ENCODE measurements at regions not wholly inside any gene's neighbourhood (a gene's known extent, or its start where the extent isn't known, plus 50 kb on each side); places are given as distances from the start of the nearest gene placed in this dataset.

- DNase-seq (ENCODE audit: low read depth, low spot score) = no peak
These were observed 55.0 kb downstream of the GPR6 start for GRCh38 chr6:110033101-110033500.

GRCh38 chr6:110033749-110034666 lies 55.9 kb downstream of the GPR6 start:
- no peak for DNase-seq (ENCODE audit: low read depth, low spot score)

DNA sequence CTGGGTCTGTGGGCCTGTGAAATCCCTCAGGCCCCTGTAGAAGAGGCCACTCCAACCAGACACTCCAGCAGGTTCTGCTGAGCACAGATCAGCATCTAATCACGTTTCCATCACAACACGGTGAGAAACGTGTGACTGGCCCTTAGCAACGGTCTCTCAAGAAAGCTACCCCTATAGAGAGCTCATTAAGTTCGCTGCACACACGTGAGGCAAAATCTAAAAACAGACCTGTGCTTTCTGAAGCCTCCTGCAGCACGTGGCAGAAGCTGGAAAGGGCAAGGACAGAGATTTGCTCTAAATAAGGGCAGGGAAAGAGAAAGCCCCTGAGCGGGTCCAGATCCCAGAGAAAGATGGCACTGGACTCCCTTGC lies 56.5 kb downstream of the GPR6 start:
- no peak for DNase-seq (ENCODE audit: low read depth, low spot score)

DNA sequence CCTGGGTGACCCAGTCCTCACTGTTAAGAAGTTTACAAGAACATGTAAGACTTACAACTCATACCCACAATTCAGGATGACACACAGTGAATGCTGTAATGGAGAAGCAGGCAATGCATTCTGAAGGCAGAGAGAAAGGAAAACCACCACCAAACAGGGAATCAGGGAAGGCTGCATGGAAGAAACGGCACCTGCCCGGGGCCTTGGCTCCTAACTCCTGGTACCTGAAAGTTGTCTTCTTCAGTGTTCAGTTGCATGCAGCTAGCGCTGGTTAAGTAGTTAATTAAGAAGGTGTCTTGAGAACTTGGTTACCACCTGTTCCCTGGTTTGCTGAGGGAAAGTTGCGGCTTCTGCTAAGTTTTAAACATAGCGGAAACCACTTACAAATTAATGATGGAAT lies 57.2 kb downstream of the GPR6 start:
- no peak for DNase-seq (ENCODE audit: low read depth, low spot score)

- DNase-seq (ENCODE audit: low read depth, low spot score) = no peak
These were observed 58.5 kb downstream of the GPR6 start for GRCh38 chr6:110036408-110037302.

- DNase-seq (ENCODE audit: low read depth, low spot score) = no peak
These were observed 59.7 kb downstream of the GPR6 start for GRCh38 chr6:110037726-110038295.

GRCh38 chr6:110039364-110039980 lies 61.4 kb downstream of the GPR6 start:
- DNase-seq (ENCODE audit: low read depth, low spot score) = peak; percentile 94

DNA sequence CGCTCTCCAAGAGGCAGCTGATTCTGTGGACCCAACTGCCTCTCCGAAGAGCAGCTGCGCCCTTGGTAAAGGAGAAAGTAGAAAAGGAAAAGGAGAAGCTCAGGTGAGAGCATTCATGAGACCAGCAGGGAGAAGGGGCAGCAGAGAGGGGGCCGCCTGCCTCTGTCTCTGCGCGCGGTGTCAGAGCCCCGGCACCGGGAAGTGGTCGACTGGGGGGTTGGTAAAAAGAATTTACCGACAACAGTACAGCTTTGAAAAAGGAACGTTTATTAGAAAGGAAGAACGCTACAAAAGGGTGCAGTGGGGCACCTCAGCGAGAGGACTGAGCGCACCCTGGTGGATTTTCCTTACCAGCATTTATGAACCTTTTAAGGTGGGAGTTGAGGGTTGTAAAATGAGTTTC lies 61.9 kb downstream of the GPR6 start:
- DNase-seq (ENCODE audit: low read depth, low spot score) = peak; percentile 45

GRCh38 chr6:110040716-110041115 lies 62.6 kb downstream of the GPR6 start:
- DNase-seq (ENCODE audit: low read depth, low spot score) = no peak

GRCh38 chr6:110041126-110041525 lies 63.0 kb downstream of the GPR6 start:
- DNase-seq (ENCODE audit: low read depth, low spot score) = no peak

DNA sequence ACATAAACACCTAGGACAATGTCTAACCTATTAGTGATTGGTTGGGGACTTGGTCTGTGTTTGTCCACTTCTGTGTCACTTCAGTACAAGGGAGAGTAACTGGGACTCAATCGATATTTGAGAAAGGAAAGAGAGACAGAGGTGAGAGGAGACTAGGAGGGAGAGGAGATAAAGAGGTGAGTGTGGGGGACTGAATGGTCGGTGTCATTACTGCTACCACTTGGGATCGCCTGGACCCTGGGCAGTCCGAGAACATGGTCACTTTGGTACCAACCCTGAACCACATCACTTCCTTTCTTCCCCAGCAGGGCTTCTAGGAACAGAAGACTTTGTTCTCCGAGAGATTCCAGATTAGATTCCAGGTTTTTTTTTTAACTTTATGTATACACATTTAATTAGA lies 63.7 kb downstream of the GPR6 start:
- no peak for DNase-seq (ENCODE audit: low read depth, low spot score)

GRCh38 chr6:110042670-110043296 lies 64.7 kb downstream of the GPR6 start:
- DNase-seq (ENCODE audit: low read depth, low spot score) = no peak

DNA sequence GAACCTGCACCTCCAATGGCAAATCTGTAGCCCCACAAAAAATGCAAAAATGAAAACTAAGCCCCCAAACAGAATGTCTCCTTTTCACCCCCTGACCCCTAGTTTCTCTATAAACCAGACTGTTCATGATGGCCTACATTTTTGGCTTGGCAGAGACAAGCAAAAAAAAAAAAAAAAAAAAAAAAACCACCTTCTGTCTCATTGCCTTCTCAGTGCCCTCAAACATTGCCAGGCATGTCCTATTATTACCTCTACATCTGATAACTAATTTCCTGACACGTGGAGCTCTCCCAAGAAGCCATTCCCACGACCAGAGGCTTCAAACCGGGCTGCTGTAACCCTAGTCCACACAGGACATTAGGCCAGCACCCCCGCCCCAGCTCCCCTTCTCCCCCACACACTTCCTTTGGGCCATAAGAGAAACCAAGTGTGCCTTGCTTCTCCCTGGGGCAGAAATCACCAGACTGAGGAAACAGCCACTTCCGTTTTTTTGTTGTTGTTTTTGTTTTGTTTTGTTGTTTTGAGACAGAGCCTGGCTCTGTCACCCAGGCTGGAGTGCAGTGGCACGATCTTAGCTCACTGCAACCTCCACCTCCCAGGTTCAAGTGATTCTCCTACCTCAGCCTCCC lies 65.4 kb downstream of the GPR6 start:
- DNase-seq (ENCODE audit: low read depth, low spot score) = no peak

DNA sequence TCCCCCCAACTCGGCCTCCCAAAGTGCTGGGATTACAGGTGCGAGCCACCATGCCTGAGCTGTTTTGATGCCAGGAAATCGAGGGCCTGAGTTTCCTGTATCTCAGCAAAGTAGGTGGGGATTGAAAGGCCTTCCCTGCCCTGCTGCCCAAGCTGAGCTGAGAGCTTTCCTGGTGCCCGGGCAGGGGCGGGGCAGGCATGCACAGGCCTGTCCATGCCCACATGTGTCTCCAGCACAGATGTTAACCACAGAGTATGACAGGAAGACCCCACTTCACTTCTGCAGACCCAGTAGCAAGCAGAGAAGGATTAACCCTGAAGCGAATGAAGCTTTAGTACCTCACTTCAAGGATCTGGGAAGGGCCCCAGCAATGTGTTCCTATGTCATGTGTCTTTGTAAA lies 66.0 kb downstream of the GPR6 start:
- DNase-seq (ENCODE audit: low read depth, low spot score) = no peak

- DNase-seq (ENCODE audit: low read depth, low spot score) = no peak
These were observed 66.5 kb downstream of the GPR6 start for GRCh38 chr6:110044622-110045021.

DNA sequence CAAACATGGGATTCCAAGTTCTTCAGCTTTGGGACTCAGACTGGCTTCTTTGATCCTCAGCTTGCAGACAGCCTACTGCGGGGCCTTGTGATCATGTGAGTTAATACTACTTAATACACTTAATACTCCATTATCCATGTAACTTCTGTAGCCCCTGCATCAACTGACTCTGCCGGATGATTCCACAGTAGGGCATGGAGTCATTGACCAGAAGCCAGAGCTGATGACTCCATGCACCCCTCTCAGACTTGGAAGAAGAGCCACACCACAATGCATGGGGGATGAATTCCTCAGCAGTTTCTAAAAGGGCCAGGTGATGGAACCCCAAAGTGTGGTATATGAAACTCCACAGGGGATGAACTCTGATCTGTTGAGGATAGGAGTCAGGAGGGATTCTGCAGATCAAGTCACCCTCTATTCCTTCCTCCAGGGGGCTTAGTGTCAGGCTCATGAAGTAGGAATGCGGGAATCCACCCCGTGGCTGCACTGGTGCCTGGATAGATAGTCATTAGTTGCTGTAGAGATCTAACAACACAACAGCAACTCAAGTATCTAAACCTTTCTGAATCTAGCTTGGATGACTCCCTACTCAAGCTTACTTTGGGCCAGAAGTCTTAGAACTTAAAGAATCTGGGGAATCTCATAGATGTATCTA lies 70.2 kb downstream of the GPR6 start:
- DNase-seq (ENCODE audit: low read depth, low spot score) = no peak

DNA sequence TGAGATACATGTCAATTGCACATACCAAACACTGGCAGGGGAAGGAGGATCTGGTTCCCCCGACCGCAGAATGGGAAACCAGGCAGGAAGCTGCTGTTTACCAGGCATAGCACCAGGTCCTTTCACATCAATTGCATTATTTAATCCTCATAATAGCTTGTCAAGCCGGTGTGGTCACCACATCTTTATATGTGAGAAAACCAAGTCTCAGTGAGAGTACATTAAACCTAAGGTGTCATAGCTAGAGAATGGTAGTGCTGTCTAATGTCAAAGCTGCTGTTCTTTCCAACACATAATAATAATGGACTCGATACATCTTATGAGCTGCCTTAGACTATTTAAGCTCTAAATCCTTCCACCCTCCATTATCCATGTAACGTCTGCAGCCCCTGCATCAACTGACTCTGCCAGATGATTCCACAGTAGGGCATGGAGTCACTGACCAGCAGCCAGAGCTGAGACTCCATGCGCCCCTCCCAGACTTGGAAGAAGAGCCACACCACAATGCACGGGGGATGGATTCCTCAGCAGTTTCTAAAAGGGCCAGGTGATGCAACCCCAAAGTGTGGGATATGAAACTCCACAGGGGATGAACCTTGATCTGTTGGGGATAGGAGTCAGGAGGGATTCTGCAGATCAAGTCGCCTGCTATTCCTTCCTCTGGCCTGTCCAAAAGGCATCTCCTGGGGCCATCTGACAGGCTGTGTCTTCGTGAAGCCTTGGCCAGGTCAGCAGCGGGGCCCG lies 71.8 kb downstream of the GPR6 start:
- no peak for DNase-seq (ENCODE audit: low read depth, low spot score)
